GM18867 (cell line): ENCODE measurements at regions not wholly inside any gene's neighbourhood (a gene's known extent, or its start where the extent isn't known, plus 50 kb on each side); places are given as distances from the start of the nearest gene placed in this dataset.

Experiments
- ATAC-seq: cut with Tn5 transposase; IDR thresholded peaks from one replicate; pipeline ENCODE4 v1.9.1; 2021; ENCODE audit warnings: mild to moderate bottlenecking, moderate library complexity; ENCODE audit not compliant: unreplicated experiment

GRCh38 chr6:94394822-94395221 is 975.5 kb upstream of the EPHA7 start:
- no peak for ATAC-seq

- no peak for ATAC-seq
Measured at GRCh38 chr6:94389218-94389617, 969.9 kb upstream of the EPHA7 start.

- no peak for ATAC-seq
Measured at GRCh38 chr6:94377835-94378234, 958.5 kb upstream of the EPHA7 start.

- ATAC-seq = no peak
Measured at GRCh38 chr6:94376876-94377275, 957.5 kb upstream of the EPHA7 start.

GRCh38 chr6:94372229-94372628 is 952.9 kb upstream of the EPHA7 start:
- ATAC-seq = no peak

- ATAC-seq = no peak
Measured at GRCh38 chr6:94367316-94367715, 948.0 kb upstream of the EPHA7 start.

- no peak for ATAC-seq
Measured at GRCh38 chr6:94362061-94362864, 942.9 kb upstream of the EPHA7 start.

GRCh38 chr6:94361304-94362060 is 942.1 kb upstream of the EPHA7 start:
- no peak for ATAC-seq

- ATAC-seq = no peak
Measured at GRCh38 chr6:94357381-94357980, 938.1 kb upstream of the EPHA7 start.

GRCh38 chr6:94350833-94351232 is 931.5 kb upstream of the EPHA7 start:
- ATAC-seq = no peak

- ATAC-seq = no peak
Measured at GRCh38 chr6:94349227-94349626, 929.9 kb upstream of the EPHA7 start.

- no peak for ATAC-seq
Measured at GRCh38 chr6:94344866-94345265, 925.5 kb upstream of the EPHA7 start.

GRCh38 chr6:94341173-94341572 is 921.8 kb upstream of the EPHA7 start:
- ATAC-seq = no peak

- ATAC-seq = no peak
Measured at GRCh38 chr6:94323853-94324252, 904.5 kb upstream of the EPHA7 start.

GRCh38 chr6:94300424-94301144 is 881.2 kb upstream of the EPHA7 start:
- ATAC-seq = no peak

- ATAC-seq = no peak
Measured at GRCh38 chr6:94289131-94289530, 869.8 kb upstream of the EPHA7 start.

- no peak for ATAC-seq
Measured at GRCh38 chr6:94278146-94278545, 858.8 kb upstream of the EPHA7 start.

- ATAC-seq = no peak
Measured at GRCh38 chr6:94272327-94272726, 853.0 kb upstream of the EPHA7 start.

- ATAC-seq = no peak
Measured at GRCh38 chr6:94270091-94270948, 851.0 kb upstream of the EPHA7 start.

- ATAC-seq = no peak
Measured at GRCh38 chr6:94269256-94269655, 849.9 kb upstream of the EPHA7 start.
